Kidney capillary endothelial cell (primary cell): ENCODE measurements at regions not wholly inside any gene's neighbourhood (a gene's known extent, or its start where the extent isn't known, plus 50 kb on each side); places are given as distances from the start of the nearest gene placed in this dataset.
"Not testable (repeated sequence)": the region's sequence is repeated elsewhere in the genome, so short reads cannot be mapped to it uniquely, and the experiment has no call there.

Source experiments
- DNase-seq: peaks from one replicate; pipeline ENCODE4 v3.0.0-alpha.2; 2018; ENCODE audit warnings: low spot score

- no peak for DNase-seq
These were observed 92.7 kb upstream of the ATP1B1 start for GRCh38 chr1:169013821-169014220.

- no peak for DNase-seq
These were observed 91.0 kb upstream of the ATP1B1 start for GRCh38 chr1:169015464-169015863.

DNA sequence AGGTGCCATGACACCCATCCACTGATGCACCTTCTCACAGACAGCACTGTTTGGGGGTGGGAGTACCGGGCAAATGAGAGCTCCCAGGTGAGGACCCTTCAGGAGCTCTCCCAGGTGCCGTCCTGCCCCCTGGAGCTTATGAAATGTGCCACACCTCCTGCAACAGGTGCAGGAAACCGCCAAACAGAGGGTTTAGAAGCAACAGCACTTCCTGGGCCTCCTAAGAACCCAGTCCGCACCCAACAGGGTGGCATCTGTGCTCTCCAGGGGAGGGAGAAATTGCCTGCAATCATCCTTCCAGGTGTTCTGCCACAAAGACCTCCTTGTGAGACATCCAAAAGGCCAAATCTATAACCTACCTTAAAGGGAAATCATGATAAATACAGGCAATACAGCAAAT is 87.7 kb upstream of the ATP1B1 start:
- no peak for DNase-seq

GRCh38 chr1:169019419-169020058 is 87.0 kb upstream of the ATP1B1 start:
- no peak for DNase-seq

DNA sequence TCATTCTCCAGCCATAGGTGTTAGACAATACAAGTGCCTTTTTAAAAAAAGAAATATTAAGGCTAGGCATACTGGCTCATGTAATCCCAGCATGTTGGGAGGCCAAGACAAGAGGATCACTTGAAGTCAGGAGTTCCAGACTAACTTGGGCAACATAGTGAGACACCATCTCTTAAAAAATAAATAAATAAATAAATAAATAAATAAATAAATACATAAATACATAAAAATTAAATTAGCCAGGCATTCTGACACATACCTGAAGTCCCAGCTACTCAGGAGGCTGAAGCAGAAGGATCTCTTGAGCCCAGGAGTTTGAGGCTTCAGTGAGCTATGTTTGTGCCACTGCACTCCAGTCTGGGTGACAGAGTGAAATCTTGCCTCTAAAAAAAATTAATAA is 85.8 kb upstream of the ATP1B1 start:
- no peak for DNase-seq

DNA sequence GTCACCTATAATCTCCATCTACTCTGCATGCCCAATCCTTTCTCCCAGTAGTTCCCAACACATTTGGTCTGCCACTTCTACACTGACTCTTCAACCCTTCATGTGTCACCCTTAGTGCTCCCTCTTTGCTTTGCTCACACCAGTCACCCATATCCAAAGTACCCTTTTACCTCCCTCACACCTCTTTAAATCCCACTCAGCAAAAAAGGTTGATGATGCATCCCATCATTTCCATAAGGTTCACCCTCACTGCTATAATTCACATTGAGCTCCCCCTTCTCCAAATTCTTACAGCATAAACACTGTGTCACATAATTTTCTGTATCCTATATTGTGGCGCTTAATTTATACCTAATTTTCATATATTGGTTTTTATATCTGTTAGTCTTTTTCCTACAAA is 83.8 kb upstream of the ATP1B1 start:
- no peak for DNase-seq

DNA sequence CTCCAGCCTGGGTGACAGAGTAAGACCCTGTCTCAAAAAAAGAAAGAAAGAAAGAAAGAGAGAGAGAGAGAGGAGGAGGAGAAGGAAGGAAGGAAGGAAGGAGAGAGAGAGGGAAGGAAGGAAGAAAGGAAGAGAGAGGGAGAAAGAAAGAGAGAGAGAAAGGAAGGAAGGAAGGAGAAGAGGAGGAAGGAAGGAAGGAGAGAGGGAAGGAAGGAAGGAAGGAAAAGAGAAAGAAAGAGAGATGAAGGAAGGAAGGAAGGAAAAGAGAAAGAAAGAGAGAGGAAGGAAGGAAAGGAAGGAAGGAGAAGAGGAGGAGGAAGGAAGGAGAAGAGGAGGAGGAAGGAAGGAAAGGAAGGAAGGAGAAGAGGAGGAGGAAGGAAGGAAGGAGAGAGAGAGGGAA is 82.2 kb upstream of the ATP1B1 start:
- no peak for DNase-seq

DNA sequence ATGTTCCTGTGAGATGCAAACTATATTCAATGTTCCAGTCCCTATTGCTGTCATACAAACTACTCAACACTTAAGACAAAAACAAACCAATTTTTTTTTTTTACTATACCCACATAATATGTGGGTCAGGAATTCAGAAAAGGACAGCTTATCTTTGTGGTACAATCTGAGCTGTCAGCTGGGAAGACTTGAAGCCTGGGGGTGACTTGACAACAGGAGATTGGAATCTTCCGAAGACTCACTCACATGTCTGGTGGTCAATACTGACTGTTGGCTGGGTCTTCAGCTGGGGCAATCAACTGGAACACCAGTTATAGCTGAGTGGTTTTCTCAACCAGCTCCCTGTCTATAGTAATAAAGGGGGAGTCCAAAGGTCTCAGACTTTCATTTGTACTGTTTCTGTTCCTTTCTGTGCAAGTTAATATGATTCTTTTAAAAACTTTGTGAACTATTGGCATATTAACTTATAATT is 81.7 kb upstream of the ATP1B1 start:
- no peak for DNase-seq

DNA sequence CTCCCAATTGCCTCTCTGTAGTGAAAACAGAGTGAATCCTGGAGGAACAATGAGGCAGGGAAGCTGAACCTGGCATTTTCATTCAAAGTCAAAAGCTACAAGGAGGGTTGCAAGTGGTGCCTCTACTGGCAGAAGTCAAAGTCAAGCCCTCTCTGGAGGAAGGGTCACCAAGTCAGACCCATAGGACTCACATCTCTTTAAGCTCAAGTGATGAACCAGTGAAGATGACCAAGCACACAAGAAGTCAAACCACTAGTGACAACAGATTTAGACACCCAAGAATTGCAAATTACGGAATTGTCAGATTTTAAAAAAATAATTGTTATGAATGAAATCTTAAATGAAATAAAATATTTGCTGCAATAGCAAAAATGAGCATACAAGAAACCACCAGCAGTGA is 81.1 kb upstream of the ATP1B1 start:
- DNase-seq, result no peak

GRCh38 chr1:169027607-169028320 is 78.7 kb upstream of the ATP1B1 start:
- DNase-seq, result no peak

- no peak for DNase-seq
These were observed 74.8 kb upstream of the ATP1B1 start for GRCh38 chr1:169031566-169032224.

DNA sequence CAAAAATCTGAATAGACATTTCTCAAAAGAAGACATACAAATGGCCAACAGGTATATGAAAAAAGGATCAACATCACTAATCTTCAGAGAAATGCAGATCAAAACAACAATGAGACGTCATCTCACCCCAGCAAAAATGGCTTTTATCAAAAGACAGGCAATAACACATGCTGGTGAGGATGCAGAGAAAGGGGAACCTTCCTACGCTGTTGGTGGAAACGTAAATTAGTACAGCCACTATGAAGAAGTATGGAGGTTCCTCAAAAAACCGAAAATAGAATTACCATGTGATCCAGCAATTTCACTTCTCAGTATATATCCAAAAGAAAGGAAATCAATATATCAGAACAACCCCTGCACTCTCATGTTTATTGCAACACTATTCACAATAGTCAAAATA is 65.1 kb upstream of the ATP1B1 start:
- DNase-seq, result no peak

GRCh38 chr1:169042377-169042776 is 64.1 kb upstream of the ATP1B1 start:
- DNase-seq, result no peak

GRCh38 chr1:169043823-169044222 is 62.7 kb upstream of the ATP1B1 start:
- no peak for DNase-seq

DNA sequence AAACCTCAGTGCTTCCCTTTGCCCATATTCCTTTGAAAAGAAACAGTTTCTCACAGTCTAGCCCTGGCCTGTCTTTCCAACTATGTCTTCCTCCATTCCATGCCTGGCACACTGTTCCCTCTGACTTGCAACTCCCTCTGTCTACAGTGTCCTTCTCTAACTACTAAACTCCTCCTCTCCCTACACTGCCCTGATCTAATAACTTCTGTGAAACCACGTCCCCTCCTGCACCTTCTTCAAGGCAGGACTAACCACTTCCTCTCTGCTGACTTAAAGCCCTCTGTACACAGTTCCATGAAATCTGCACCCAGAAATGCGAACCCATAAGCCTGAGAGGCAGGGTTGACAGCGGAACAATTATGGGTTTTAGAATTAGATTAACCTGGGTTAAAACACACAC is 62.2 kb upstream of the ATP1B1 start:
- DNase-seq, result no peak

GRCh38 chr1:169044971-169045370 is 61.5 kb upstream of the ATP1B1 start:
- DNase-seq, result no peak

DNA sequence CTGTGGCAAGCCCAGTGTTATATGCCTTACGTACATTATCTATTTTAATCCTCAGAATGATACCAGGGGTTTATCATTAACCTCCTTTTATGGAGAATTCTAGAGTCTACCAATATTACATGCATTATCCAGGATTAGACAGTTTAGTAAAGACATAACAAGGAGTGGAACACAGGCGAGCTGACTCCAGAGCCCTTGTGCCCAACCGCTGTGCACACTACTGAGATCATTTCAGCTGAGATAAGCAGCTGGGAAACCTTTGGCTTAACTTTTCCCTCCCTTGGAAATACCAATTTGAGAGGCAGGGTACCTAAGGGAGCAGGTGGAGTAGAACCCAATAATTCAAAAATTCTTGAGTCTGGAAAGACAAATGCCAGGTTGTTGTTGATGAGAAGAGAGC is 59.8 kb upstream of the ATP1B1 start:
- DNase-seq, result no peak

- no peak for DNase-seq
These were observed 59.4 kb upstream of the ATP1B1 start for GRCh38 chr1:169047074-169047473.

DNA sequence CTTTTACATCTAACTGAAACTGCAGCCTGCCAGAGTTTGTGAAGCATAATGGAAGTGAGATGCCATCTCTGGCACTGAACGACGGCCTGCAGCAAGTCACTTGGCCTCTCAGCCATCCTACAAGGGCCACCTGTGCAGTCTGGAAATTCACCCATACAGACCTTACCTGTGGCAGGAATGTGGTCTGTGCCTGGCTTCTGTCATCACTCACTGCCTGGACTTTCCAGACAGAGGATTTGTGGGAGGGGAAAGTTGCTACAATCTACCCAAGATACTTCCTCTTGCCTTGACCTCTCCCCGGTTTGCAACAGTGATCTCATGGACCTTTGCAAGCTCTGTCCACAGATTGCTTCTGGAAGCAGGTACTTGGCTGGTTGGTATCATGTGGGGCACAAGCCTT is 58.4 kb upstream of the ATP1B1 start:
- DNase-seq, result no peak

DNA sequence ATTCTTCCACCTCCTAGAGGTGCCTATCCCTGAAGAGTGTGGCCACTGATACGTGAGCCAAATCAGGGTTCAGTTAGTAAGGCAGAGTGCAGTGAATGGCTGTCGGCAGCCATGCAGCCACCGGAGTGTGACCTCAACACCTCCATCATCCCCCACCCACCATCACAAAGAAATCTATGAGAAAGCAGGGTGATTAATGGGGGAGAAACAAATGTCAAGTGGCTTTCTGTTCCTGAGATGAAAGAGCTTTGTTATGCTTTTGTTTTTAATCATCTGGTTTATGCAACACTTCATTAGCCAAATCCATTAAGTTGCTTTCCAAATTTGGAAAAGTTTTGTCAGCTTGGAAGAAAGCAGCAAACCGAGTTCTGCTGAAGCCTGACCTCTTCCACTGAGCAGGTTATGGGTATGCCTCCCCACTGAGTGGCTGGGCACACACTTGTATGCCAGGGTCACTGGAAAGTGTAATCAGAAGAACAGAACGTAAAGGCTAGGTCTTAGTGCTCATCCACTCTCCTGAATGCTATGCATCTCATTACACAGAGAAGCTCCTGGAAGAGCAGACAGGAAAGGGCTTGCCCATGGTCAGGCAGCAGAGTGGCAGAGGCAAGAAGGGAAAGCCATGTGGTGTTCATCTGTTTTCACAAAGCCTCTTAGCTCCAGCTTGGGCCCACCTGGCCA is 57.1 kb upstream of the ATP1B1 start:
- no peak for DNase-seq

DNA sequence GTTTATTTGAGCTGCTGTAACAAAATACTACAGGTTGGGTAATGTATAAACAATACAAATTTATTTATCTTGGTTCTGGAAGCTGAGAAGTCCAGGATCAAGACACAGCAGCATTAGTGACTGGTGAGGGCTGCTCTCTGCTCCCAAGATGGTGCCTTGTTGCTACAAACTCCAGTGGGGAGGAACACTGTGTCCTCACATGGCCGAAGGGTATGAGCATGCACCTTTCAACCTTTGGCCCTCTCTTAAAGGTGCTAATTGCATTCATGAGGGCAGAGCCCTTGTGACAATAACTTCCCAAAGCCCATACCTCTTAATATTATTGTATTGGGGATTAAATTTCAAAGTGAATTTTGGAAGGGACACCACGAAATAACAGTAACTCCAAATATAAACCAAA is 55.3 kb upstream of the ATP1B1 start:
- no peak for DNase-seq

- DNase-seq, result not testable (repeated sequence)
These were observed 54.3 kb upstream of the ATP1B1 start for GRCh38 chr1:169052171-169052570.

GRCh38 chr1:169052727-169053126 is 53.8 kb upstream of the ATP1B1 start:
- DNase-seq, result no peak
